Trophoblast cell (in vitro differentiated cells and primary cell): ENCODE measurements at regions not wholly inside any gene's neighbourhood (a gene's known extent, or its start where the extent isn't known, plus 50 kb on each side); places are given as distances from the start of the nearest gene placed in this dataset.

Source experiments
- DNase-seq, 2 donors: peaks; one replicate each; pipeline ENCODE4 v3.0.0-alpha.2; 2016
- H2AFZ ChIP-seq: 2 replicates; pipeline ENCODE4 v1.6.1; 2013; ENCODE audit warnings: low read length, moderate library complexity, mild to moderate bottlenecking; ENCODE audit not compliant: insufficient read depth, poor library complexity
- H2AK5ac ChIP-seq: 2 replicates; pipeline ENCODE4 v1.6.1; 2013; ENCODE audit warnings: mild to moderate bottlenecking, low read length
- H2BK120ac ChIP-seq: 2 replicates; pipeline ENCODE4 v1.6.1; 2013; ENCODE audit warnings: low read length, mild to moderate bottlenecking, moderate library complexity; ENCODE audit not compliant: insufficient read depth, poor library complexity
- H2BK12ac ChIP-seq: 2 replicates; pipeline ENCODE4 v1.6.1; 2013; ENCODE audit warnings: mild to moderate bottlenecking, low read length, moderate library complexity
- H2BK5ac ChIP-seq: 2 replicates; pipeline ENCODE4 v1.6.1; 2013; ENCODE audit warnings: low read length, low read depth, moderate library complexity, mild to moderate bottlenecking; ENCODE audit not compliant: poor library complexity
- H3K14ac ChIP-seq: 2 replicates; pipeline ENCODE4 v1.6.1; 2013; ENCODE audit warnings: mild to moderate bottlenecking, low read length
- H3K18ac ChIP-seq: 2 replicates; pipeline ENCODE4 v1.6.1; 2013; ENCODE audit warnings: mild to moderate bottlenecking, low read length
- H3K23ac ChIP-seq: 2 replicates; pipeline ENCODE4 v1.6.1; 2013; ENCODE audit warnings: low read length
- H3K27ac ChIP-seq: 2 replicates; pipeline ENCODE4 v1.5.1; 2013; ENCODE audit warnings: low read depth, mild to moderate bottlenecking, inconsistent platforms, low read length, moderate library complexity
- H3K27me3 ChIP-seq: 2 replicates; pipeline ENCODE4 v1.6.1; 2013; ENCODE audit warnings: inconsistent platforms, mild to moderate bottlenecking, low read length, moderate library complexity; ENCODE audit not compliant: insufficient read depth
- H3K36me3 ChIP-seq, 2 experiments: 1 replicate in 1 of 2; 2 replicates in 1 of 2; pipeline ENCODE4 v1.6.1; 2013; ENCODE audit warnings: low read length in 2 of 2, mild to moderate bottlenecking in 2 of 2, moderate library complexity in 1 of 2; ENCODE audit not compliant: insufficient read depth in 2 of 2, control insufficient read depth in 1 of 2
- H3K4ac ChIP-seq: 2 replicates; pipeline ENCODE4 v1.6.1; 2013; ENCODE audit warnings: low read depth, mild to moderate bottlenecking, low read length, moderate library complexity
- H3K4me1 ChIP-seq, 2 experiments: 1 replicate in 1 of 2; 2 replicates in 1 of 2; pipeline ENCODE4 v1.6.1; 2013; ENCODE audit warnings: low read length in 2 of 2, mild to moderate bottlenecking in 2 of 2, moderate library complexity in 1 of 2; ENCODE audit not compliant: insufficient read depth in 2 of 2, control insufficient read depth in 1 of 2
- H3K4me2 ChIP-seq: 2 replicates; pipeline ENCODE4 v1.6.1; 2013; ENCODE audit warnings: inconsistent platforms, mild to moderate bottlenecking, low read length, moderate library complexity
- H3K4me3 ChIP-seq: 2 replicates; pipeline ENCODE4 v1.5.1; 2013; ENCODE audit warnings: mild to moderate bottlenecking, low read depth, low read length, inconsistent platforms
- H3K79me1 ChIP-seq: one replicate; pipeline ENCODE4 v1.6.1; 2013; ENCODE audit warnings: low read length
- H3K79me2 ChIP-seq: 2 replicates; pipeline ENCODE4 v1.6.1; 2013; ENCODE audit warnings: low read length, mild to moderate bottlenecking; ENCODE audit not compliant: control insufficient read depth, insufficient read depth, poor library complexity
- H3K9ac ChIP-seq: 2 replicates; pipeline ENCODE4 v1.6.1; 2013; ENCODE audit warnings: mild to moderate bottlenecking, low read length
- H3K9me3 ChIP-seq: 2 replicates; pipeline ENCODE4 v1.6.1; 2013; ENCODE audit warnings: low read depth, mild to moderate bottlenecking, control low read depth, inconsistent platforms, low read length; ENCODE audit not compliant: insufficient read depth
- H4K12ac ChIP-seq: 2 replicates; pipeline ENCODE4 v1.6.1; 2013; ENCODE audit warnings: low read depth, mild to moderate bottlenecking, low read length, moderate library complexity
- H4K8ac ChIP-seq: 2 replicates; pipeline ENCODE4 v1.6.1; 2013; ENCODE audit warnings: low read depth, mild to moderate bottlenecking, low read length, moderate library complexity
- H4K91ac ChIP-seq: one replicate; pipeline ENCODE4 v1.6.1; 2013; ENCODE audit warnings: low read depth, mild to moderate bottlenecking, low read length, moderate library complexity
- WGBS: extraction: QIAGEN DNeasy Blood & Tissue Kit; methylation state at CpG from one replicate; pipeline ENCODE4 v1.1.7; 2013; ENCODE audit warnings: missing lambda C conversion rate; ENCODE audit not compliant: insufficient read length, insufficient coverage; ENCODE audit errors: extremely low coverage; 5-methylcytosine and 5-hydroxymethylcytosine counted together

GRCh38 chr16:63373744-63374143 lies 1337.5 kb upstream of the CDH8 start:
- H2AK5ac ChIP-seq = no peak overlapping the region
- no peak overlapping the region for H4K8ac ChIP-seq
- H3K79me2 ChIP-seq = no peaks in the 10 kb centered on the region
- H2BK120ac ChIP-seq = no peak overlapping the region
- no peak for DNase-seq
- H4K12ac ChIP-seq = no peak overlapping the region
- H2BK5ac ChIP-seq = no peak overlapping the region
- no peak overlapping the region for H3K23ac ChIP-seq
- no peak overlapping the region for H3K4ac ChIP-seq
- no peaks in the 10 kb centered on the region for H3K4me1 ChIP-seq
- no peaks in the 10 kb centered on the region for H3K79me1 ChIP-seq
- no peak overlapping the region for H3K18ac ChIP-seq
- H2AFZ ChIP-seq = no peak overlapping the region
- H3K14ac ChIP-seq = no peak overlapping the region
- H3K27ac ChIP-seq = no peak overlapping the region
- no peaks in the 10 kb centered on the region for H3K9me3 ChIP-seq
- H3K4me2 ChIP-seq = no peak overlapping the region
- no CpG with 5 or more reads among the region's 1 CpG for WGBS
- no peak overlapping the region for H3K4me3 ChIP-seq
- H4K91ac ChIP-seq = no peak overlapping the region
- H3K27me3 ChIP-seq = no peaks in the 10 kb centered on the region
- H2BK12ac ChIP-seq = no peak overlapping the region
- no peaks in the 10 kb centered on the region for H3K36me3 ChIP-seq
- no peak overlapping the region for H3K9ac ChIP-seq

GRCh38 chr16:63372815-63373214 lies 1336.6 kb upstream of the CDH8 start:
- Histone ChIP-seq H3K27ac (no peak overlapping the region), H2AFZ (no peak overlapping the region), H3K14ac (no peak overlapping the region), H2BK12ac (no peak overlapping the region), H2BK5ac (no peak overlapping the region), H4K12ac (no peak overlapping the region), H2AK5ac (no peak overlapping the region), H3K9ac (no peak overlapping the region), H2BK120ac (no peak overlapping the region), H3K23ac (no peak overlapping the region), H3K4me1 (no peaks in the 10 kb centered on the region), H3K27me3 (no peaks in the 10 kb centered on the region), H3K4me2 (no peak overlapping the region), H3K4ac (no peak overlapping the region), H3K18ac (no peak overlapping the region), H3K9me3 (no peaks in the 10 kb centered on the region), H3K79me1 (no peaks in the 10 kb centered on the region), H4K8ac (no peak overlapping the region), H3K4me3 (no peak overlapping the region), H3K36me3 (no peaks in the 10 kb centered on the region), H3K79me2 (no peaks in the 10 kb centered on the region), H4K91ac (no peak overlapping the region)
- DNase-seq = no peak

GRCh38 chr16:63372283-63372682 lies 1336.0 kb upstream of the CDH8 start:
- Histone ChIP-seq H2BK12ac (no peak overlapping the region), H3K4me1 (no peaks in the 10 kb centered on the region), H3K4ac (no peak overlapping the region), H2BK120ac (no peak overlapping the region), H3K27me3 (no peaks in the 10 kb centered on the region), H3K9me3 (no peaks in the 10 kb centered on the region), H3K23ac (no peak overlapping the region), H3K14ac (no peak overlapping the region), H2BK5ac (no peak overlapping the region), H4K91ac (no peak overlapping the region), H3K27ac (no peak overlapping the region), H3K4me3 (no peak overlapping the region), H3K18ac (no peak overlapping the region), H3K36me3 (no peaks in the 10 kb centered on the region), H4K12ac (no peak overlapping the region), H3K79me1 (no peaks in the 10 kb centered on the region), H3K4me2 (no peak overlapping the region), H4K8ac (no peak overlapping the region), H2AFZ (no peak overlapping the region), H2AK5ac (no peak overlapping the region), H3K79me2 (no peaks in the 10 kb centered on the region), H3K9ac (no peak overlapping the region)
- WGBS = no CpG with 5 or more reads among the region's 3 CpGs
- no peak for DNase-seq

- no peak overlapping the region for H3K27ac ChIP-seq
- no peak overlapping the region for H2AFZ ChIP-seq
- no peak overlapping the region for H2BK12ac ChIP-seq
- no peak overlapping the region for H3K4me3 ChIP-seq
- no peak overlapping the region for H2AK5ac ChIP-seq
- no peak overlapping the region for H2BK5ac ChIP-seq
- H3K4me1 ChIP-seq = no peaks in the 10 kb centered on the region
- H3K27me3 ChIP-seq = no peaks in the 10 kb centered on the region
- no peaks in the 10 kb centered on the region for H3K79me2 ChIP-seq
- H3K23ac ChIP-seq = no peak overlapping the region
- no peak overlapping the region for H4K91ac ChIP-seq
- H3K4me2 ChIP-seq = no peak overlapping the region
- H3K9me3 ChIP-seq = no peaks in the 10 kb centered on the region
- WGBS = no CpG with 5 or more reads among the region's 4 CpGs
- H3K18ac ChIP-seq = no peak overlapping the region
- no peak overlapping the region for H3K9ac ChIP-seq
- no peak overlapping the region for H4K12ac ChIP-seq
- no peak overlapping the region for H3K14ac ChIP-seq
- DNase-seq = no peak
- H2BK120ac ChIP-seq = no peak overlapping the region
- no peaks in the 10 kb centered on the region for H3K36me3 ChIP-seq
- no peak overlapping the region for H3K4ac ChIP-seq
- no peak overlapping the region for H4K8ac ChIP-seq
- no peaks in the 10 kb centered on the region for H3K79me1 ChIP-seq
Measured at GRCh38 chr16:63365649-63366304, 1329.5 kb upstream of the CDH8 start.
